ENCODE measurements at regions not wholly inside any gene's neighbourhood (a gene's known extent, or its start where the extent isn't known, plus 50 kb on each side); places are given as distances from the start of the nearest gene placed in this dataset.
"Not testable (repeated sequence)": the region's sequence is repeated elsewhere in the genome, so short reads cannot be mapped to it uniquely, and the experiment has no call there.

DNA sequence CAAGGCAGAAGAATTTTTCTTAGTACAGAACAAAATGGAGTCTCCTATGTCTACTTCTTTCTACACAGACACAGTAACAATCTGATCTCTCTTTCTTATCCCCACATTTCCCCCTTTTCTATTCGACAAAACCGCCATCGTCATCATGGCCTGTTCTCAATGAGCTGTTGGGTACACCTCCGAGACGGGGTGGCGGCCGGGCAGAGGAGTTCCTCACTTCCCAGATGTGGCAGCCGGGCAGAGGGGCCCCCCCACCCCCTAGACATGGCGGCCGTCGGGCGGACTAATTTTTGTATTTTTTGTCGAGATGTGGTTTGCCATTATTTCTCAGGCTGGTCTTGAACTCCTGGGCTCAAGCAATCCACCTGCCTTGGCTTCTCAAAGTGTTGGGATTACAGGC, 198.4 kb upstream of the PELI2 start:
- TF ChIP-seq, protein P1, sequence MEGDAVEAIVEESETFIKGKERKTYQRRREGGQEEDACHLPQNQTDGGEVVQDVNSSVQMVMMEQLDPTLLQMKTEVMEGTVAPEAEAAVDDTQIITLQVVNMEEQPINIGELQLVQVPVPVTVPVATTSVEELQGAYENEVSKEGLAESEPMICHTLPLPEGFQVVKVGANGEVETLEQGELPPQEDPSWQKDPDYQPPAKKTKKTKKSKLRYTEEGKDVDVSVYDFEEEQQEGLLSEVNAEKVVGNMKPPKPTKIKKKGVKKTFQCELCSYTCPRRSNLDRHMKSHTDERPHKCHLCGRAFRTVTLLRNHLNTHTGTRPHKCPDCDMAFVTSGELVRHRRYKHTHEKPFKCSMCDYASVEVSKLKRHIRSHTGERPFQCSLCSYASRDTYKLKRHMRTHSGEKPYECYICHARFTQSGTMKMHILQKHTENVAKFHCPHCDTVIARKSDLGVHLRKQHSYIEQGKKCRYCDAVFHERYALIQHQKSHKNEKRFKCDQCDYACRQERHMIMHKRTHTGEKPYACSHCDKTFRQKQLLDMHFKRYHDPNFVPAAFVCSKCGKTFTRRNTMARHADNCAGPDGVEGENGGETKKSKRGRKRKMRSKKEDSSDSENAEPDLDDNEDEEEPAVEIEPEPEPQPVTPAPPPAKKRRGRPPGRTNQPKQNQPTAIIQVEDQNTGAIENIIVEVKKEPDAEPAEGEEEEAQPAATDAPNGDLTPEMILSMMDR (IDR thresholded peaks at IDR 0.05): not testable (repeated sequence)
- not testable (repeated sequence) for TF ChIP-seq POLR2A (IDR thresholded peaks at IDR 0.05)

All from thyroid gland (tissue), 4 donors.